Lung (tissue), 11 donors: ENCODE measurements at regions not wholly inside any gene's neighbourhood (a gene's known extent, or its start where the extent isn't known, plus 50 kb on each side); places are given as distances from the start of the nearest gene placed in this dataset.

Source experiments
- ATAC-seq: fragments of 200-7000 bp; cut with Tn5 transposase; one replicate; pipeline ENCODE4 v1.9.1; 2020; ENCODE audit warnings: moderate number of reproducible peaks; ENCODE audit not compliant: insufficient read depth, low FRiP score
- DNase-seq, 3 donors: peaks; one replicate each; pipeline ENCODE4 v3.0.0-alpha.2; 2013 to 2017
- H3K27ac ChIP-seq, 2 donors: one replicate each; pipeline ENCODE4 v1.5.1; 2013; ENCODE audit warnings: mild to moderate bottlenecking in 2 of 2, moderate library complexity in 2 of 2, control low read depth in 1 of 2, inconsistent platforms in 1 of 2, low read depth in 1 of 2, low read length in 1 of 2
- H3K27me3 ChIP-seq, 3 donors: one replicate each; pipeline ENCODE4 v1.5.1; 2013; ENCODE audit warnings: low read length in 2 of 3; ENCODE audit not compliant: control insufficient read depth in 3 of 3, insufficient read depth in 3 of 3
- H3K36me3 ChIP-seq, 4 donors: one replicate each; pipeline ENCODE4 v1.5.1; 2013; ENCODE audit warnings: low read length in 4 of 4, mild to moderate bottlenecking in 1 of 4, moderate library complexity in 1 of 4; ENCODE audit not compliant: control insufficient read depth in 4 of 4, insufficient read depth in 4 of 4
- H3K4me1 ChIP-seq, 5 donors: one replicate each; pipeline ENCODE4 v1.5.1; 2013; ENCODE audit warnings: low read length in 5 of 5, mild to moderate bottlenecking in 2 of 5, moderate library complexity in 1 of 5; ENCODE audit not compliant: control insufficient read depth in 5 of 5, insufficient read depth in 5 of 5
- H3K4me3 ChIP-seq: one replicate; pipeline ENCODE4 v1.5.1; 2013; ENCODE audit warnings: mild to moderate bottlenecking, control low read depth, moderate library complexity
- H3K9ac ChIP-seq, 2 donors: one replicate each; pipeline ENCODE4 v1.5.1; 2013; ENCODE audit warnings: low read length in 2 of 2, control low read depth in 1 of 2; ENCODE audit not compliant: insufficient read depth in 1 of 2
- H3K9me3 ChIP-seq, 4 donors: one replicate each; pipeline ENCODE4 v1.5.1; 2013; ENCODE audit warnings: low read length in 3 of 4, mild to moderate bottlenecking in 1 of 4, moderate library complexity in 1 of 4; ENCODE audit not compliant: control insufficient read depth in 4 of 4, insufficient read depth in 3 of 4
- CTCF ChIP-seq: IDR thresholded peaks from 2 replicates; pipeline ENCODE4 v1.5.1; 2012; ENCODE audit warnings: mild to moderate bottlenecking; ENCODE audit errors: control extremely low read depth, extremely low read depth
- WGBS, 2 donors: extraction: QIAGEN DNeasy Blood & Tissue Kit; methylation state at CpG; one replicate each; pipeline ENCODE4 v1.1.7; 2013; 5-methylcytosine and 5-hydroxymethylcytosine counted together
- donor health status: control.
- donor health status: control.
- donor health status: Bipolar disorder and iron deficiency.
- donor health status: healthy.
- donor health status: DM: yes; HTN: yes; CAD: no.

GRCh38 chr1:64325856-64326255, 122.4 kb downstream of the UBE2U start:
- H3K36me3 ChIP-seq, result no peaks in the 10 kb centered on the region
- H3K9ac ChIP-seq, result no peak overlapping the region
- WGBS, 2 donors, result 79 to 82% methylated on average over 5 of the region's 5 CpGs
- H3K9me3 ChIP-seq, result peaks cover 0 to 2% (median 0%) of the 10 kb centered on the region in 4 donors
- no peak for ATAC-seq
- no peak for TF ChIP-seq CTCF
- H3K4me1 ChIP-seq, result peaks cover 0 to 12% (median 0%) of the 10 kb centered on the region in 5 donors
- H3K27me3 ChIP-seq, result no peaks in the 10 kb centered on the region
- H3K27ac ChIP-seq, result no peak overlapping the region
- peak; percentile 23 to 76 (median 45) for DNase-seq
- H3K4me3 ChIP-seq, result no peak overlapping the region

- Histone ChIP-seq H3K36me3 (no peaks in the 10 kb centered on the region), H3K4me3 (no peak overlapping the region), H3K27ac (no peak overlapping the region), H3K4me1 (peaks cover 0 to 11% (median 0%) of the 10 kb centered on the region in 5 donors), H3K9me3 (peaks cover 0 to 2% (median 0%) of the 10 kb centered on the region in 4 donors), H3K9ac (no peak overlapping the region), H3K27me3 (no peaks in the 10 kb centered on the region)
- TF ChIP-seq CTCF, result no peak
- 69 to 93% methylated on average over 2 of the region's 2 CpGs for WGBS, 2 donors
- DNase-seq (no peak), ATAC-seq (no peak)
These were observed 123.7 kb downstream of the UBE2U start for GRCh38 chr1:64327119-64327518.

GRCh38 chr1:64328193-64328592, 124.8 kb downstream of the UBE2U start:
- H3K27me3 ChIP-seq, result no peaks in the 10 kb centered on the region
- no peak for ATAC-seq
- H3K9ac ChIP-seq, result no peak overlapping the region
- H3K4me3 ChIP-seq, result no peak overlapping the region
- H3K9me3 ChIP-seq, result peaks cover 0 to 2% (median 0%) of the 10 kb centered on the region in 4 donors
- DNase-seq, result no peak
- no peaks in the 10 kb centered on the region for H3K36me3 ChIP-seq
- 79 to 93% methylated on average over 3 of the region's 3 CpGs for WGBS, 2 donors
- H3K4me1 ChIP-seq, result peaks cover 0 to 11% (median 0%) of the 10 kb centered on the region in 5 donors
- no peak for TF ChIP-seq CTCF
- no peak overlapping the region for H3K27ac ChIP-seq

- H3K9ac ChIP-seq, result no peak overlapping the region
- H3K27ac ChIP-seq, result no peak overlapping the region
- 65 to 66% methylated on average over 4 of the region's 4 CpGs for WGBS, 2 donors
- no peaks in the 10 kb centered on the region for H3K36me3 ChIP-seq
- TF ChIP-seq CTCF, result no peak
- no peak overlapping the region for H3K4me3 ChIP-seq
- H3K9me3 ChIP-seq, result peaks cover 0 to 2% (median 0%) of the 10 kb centered on the region in 4 donors
- H3K4me1 ChIP-seq, result peaks cover 0 to 7% (median 0%) of the 10 kb centered on the region in 5 donors
- no peaks in the 10 kb centered on the region for H3K27me3 ChIP-seq
- ATAC-seq (no peak), DNase-seq (no peak)
These were observed 127.4 kb downstream of the UBE2U start for GRCh38 chr1:64330839-64331238.
